H9 (cell line): ENCODE measurements at regions not wholly inside any gene's neighbourhood (a gene's known extent, or its start where the extent isn't known, plus 50 kb on each side); places are given as distances from the start of the nearest gene placed in this dataset.

ENCODE experiments used
- DNase-seq: peaks from one replicate; pipeline ENCODE4 v3.0.0-alpha.2; 2017
- H2AFZ ChIP-seq: one replicate; pipeline ENCODE4 v1.6.1; 2013; ENCODE audit warnings: mild to moderate bottlenecking, low read length, control low read depth, moderate library complexity
- H2AK5ac ChIP-seq: 2 replicates; pipeline ENCODE4 v1.6.1; 2013; ENCODE audit warnings: low read length, control low read depth, mixed read lengths; ENCODE audit not compliant: insufficient read length
- H2BK120ac ChIP-seq: one replicate; pipeline ENCODE4 v1.6.1; 2013; ENCODE audit warnings: low read depth, mild to moderate bottlenecking, low read length, control low read depth, inconsistent platforms; ENCODE audit not compliant: poor library complexity, severe bottlenecking
- H2BK12ac ChIP-seq: 2 replicates; pipeline ENCODE4 v1.6.1; 2013; ENCODE audit warnings: low read length, control low read depth, mixed read lengths, low read depth; ENCODE audit not compliant: insufficient read length
- H2BK15ac ChIP-seq: 2 replicates; pipeline ENCODE4 v1.6.1; 2013; ENCODE audit warnings: low read depth, low read length, control low read depth
- H2BK20ac ChIP-seq: one replicate; pipeline ENCODE4 v1.6.1; 2013; ENCODE audit warnings: low read depth, mild to moderate bottlenecking, low read length, control low read depth, inconsistent platforms; ENCODE audit not compliant: poor library complexity, severe bottlenecking
- H2BK5ac ChIP-seq: 2 replicates; pipeline ENCODE4 v1.6.1; 2013; ENCODE audit warnings: low read length, control low read depth, mixed read lengths; ENCODE audit not compliant: insufficient read length
- H3K14ac ChIP-seq: 2 replicates; pipeline ENCODE4 v1.6.1; 2013; ENCODE audit warnings: low read length, control low read depth; ENCODE audit not compliant: insufficient read depth
- H3K18ac ChIP-seq: 2 replicates; pipeline ENCODE4 v1.6.1; 2013; ENCODE audit warnings: low read depth, mild to moderate bottlenecking, mixed read lengths, low read length, control low read depth; ENCODE audit not compliant: insufficient read length
- H3K23ac ChIP-seq: 2 replicates; pipeline ENCODE4 v1.6.1; 2013; ENCODE audit warnings: low read length, control low read depth, mixed read lengths, low read depth; ENCODE audit not compliant: insufficient read length
- H3K23me2 ChIP-seq: 2 replicates; pipeline ENCODE4 v1.6.1; 2013; ENCODE audit warnings: low read depth, mild to moderate bottlenecking, mixed read lengths, low read length, control low read depth; ENCODE audit not compliant: insufficient read length, poor library complexity, severe bottlenecking
- H3K27ac ChIP-seq: 2 replicates; pipeline ENCODE4 v1.5.1; 2013; ENCODE audit warnings: low read length, control low read depth, mixed read lengths, low read depth; ENCODE audit not compliant: insufficient read length
- H3K27me3 ChIP-seq: 2 replicates; pipeline ENCODE4 v1.6.1; 2013; ENCODE audit warnings: low read length, control low read depth, inconsistent platforms; ENCODE audit not compliant: insufficient read depth
- H3K4ac ChIP-seq: 2 replicates; pipeline ENCODE4 v1.6.1; 2013; ENCODE audit warnings: low read depth, mild to moderate bottlenecking, control low read depth, inconsistent platforms, low read length, moderate library complexity
- H3K4me1 ChIP-seq: 2 replicates; pipeline ENCODE4 v1.6.1; 2013; ENCODE audit warnings: low read length, control low read depth, inconsistent platforms; ENCODE audit not compliant: insufficient read depth
- H3K4me2 ChIP-seq: 2 replicates; pipeline ENCODE4 v1.6.1; 2013; ENCODE audit warnings: low read length, control low read depth, mixed read lengths; ENCODE audit not compliant: insufficient read length, insufficient read depth
- H3K56ac ChIP-seq: 2 replicates; pipeline ENCODE4 v1.6.1; 2013; ENCODE audit warnings: low read depth, mild to moderate bottlenecking, mixed read lengths, low read length, control low read depth; ENCODE audit not compliant: insufficient read length
- H3K79me1 ChIP-seq: 2 replicates; pipeline ENCODE4 v1.6.1; 2013; ENCODE audit warnings: low read depth, mild to moderate bottlenecking, moderate library complexity, low read length, control low read depth, inconsistent platforms; ENCODE audit not compliant: insufficient read depth, poor library complexity, severe bottlenecking
- H3K79me2 ChIP-seq: 2 replicates; pipeline ENCODE4 v1.6.1; 2013; ENCODE audit warnings: low read length, control low read depth, inconsistent platforms; ENCODE audit not compliant: insufficient read depth
- H3K9ac ChIP-seq: 2 replicates; pipeline ENCODE4 v1.6.1; 2013; ENCODE audit warnings: low read length, control low read depth, mixed read lengths; ENCODE audit not compliant: insufficient read length; ENCODE audit errors: extremely low read depth
- H3K9me3 ChIP-seq: one replicate; pipeline ENCODE4 v1.6.1; 2013; ENCODE audit warnings: low read depth, low read length, inconsistent platforms; ENCODE audit not compliant: control insufficient read depth
- H3T11ph ChIP-seq: one replicate; pipeline ENCODE4 v1.6.1; 2013; ENCODE audit warnings: mild to moderate bottlenecking, low read length, control low read depth, inconsistent platforms
- H4K20me1 ChIP-seq: one replicate; pipeline ENCODE4 v1.6.1; 2013; ENCODE audit not compliant: control insufficient read depth, insufficient read length, insufficient read depth
- H4K5ac ChIP-seq: 2 replicates; pipeline ENCODE4 v1.6.1; 2013; ENCODE audit warnings: low read depth, mild to moderate bottlenecking, mixed read lengths, low read length, control low read depth; ENCODE audit not compliant: insufficient read length
- H4K8ac ChIP-seq: replicated peaks from 2 replicates; pipeline ENCODE4 v1.6.1; 2013; ENCODE audit warnings: low read length, control low read depth, mixed read lengths, low read depth; ENCODE audit not compliant: insufficient read length
- H4K91ac ChIP-seq: 2 replicates; pipeline ENCODE4 v1.6.1; 2013; ENCODE audit warnings: low read depth, mild to moderate bottlenecking, moderate library complexity, mixed read lengths, low read length, control low read depth; ENCODE audit not compliant: insufficient read length
- H3K27ac Mint-ChIP-seq, 3 experiments: 2 replicates in 2 of 3; 3 replicates in 1 of 3; pipeline ENCODE4 v1.8.0; 2020 to 2021; ENCODE audit warnings: mixed read lengths in 3 of 3, mild to moderate bottlenecking in 1 of 3, moderate library complexity in 1 of 3
- H3K27me3 Mint-ChIP-seq: 2 replicates; pipeline ENCODE4 v1.8.0; 2021; ENCODE audit warnings: low read depth, mild to moderate bottlenecking, moderate library complexity, mixed read lengths
- H3K36me3 Mint-ChIP-seq, 3 experiments: 2 replicates in 2 of 3; 3 replicates in 1 of 3; pipeline ENCODE4 v1.8.0; 2020 to 2021; ENCODE audit warnings: low read depth in 3 of 3, mixed read lengths in 3 of 3; ENCODE audit not compliant: insufficient read depth in 1 of 3
- H3K4me1 Mint-ChIP-seq, 2 experiments: 2 replicates each; pipeline ENCODE4 v1.8.0; 2020; ENCODE audit warnings: mixed read lengths in 2 of 2
- H3K4me3 Mint-ChIP-seq, 2 experiments: 2 replicates in 1 of 2; 3 replicates in 1 of 2; pipeline ENCODE4 v1.8.0; 2020 to 2021; ENCODE audit warnings: mild to moderate bottlenecking in 2 of 2, mixed read lengths in 2 of 2, moderate library complexity in 1 of 2
- H3K9me3 Mint-ChIP-seq, 2 experiments: 2 replicates in 1 of 2; 3 replicates in 1 of 2; pipeline ENCODE4 v1.8.0; 2020; ENCODE audit warnings: mild to moderate bottlenecking in 2 of 2, mixed read lengths in 2 of 2, moderate library complexity in 1 of 2
- WGBS: extraction: QIAGEN DNeasy Blood & Tissue Kit; methylation state at CpG from one replicate; pipeline ENCODE4 v1.1.7; 2013; ENCODE audit warnings: missing lambda C conversion rate, low lambda C conversion rate, mixed read lengths; ENCODE audit not compliant: insufficient read length; ENCODE audit errors: extremely low coverage; 5-methylcytosine and 5-hydroxymethylcytosine counted together
- TF ChIP-seq, protein P1 (sequence below): fragments of 200-600 bp; sonication (generic); conservative IDR thresholded peaks from 3 replicates; pipeline ENCODE4 v1.8.0; 2021; ENCODE audit warnings: antibody characterized with exemption, mild to moderate bottlenecking

DNA sequence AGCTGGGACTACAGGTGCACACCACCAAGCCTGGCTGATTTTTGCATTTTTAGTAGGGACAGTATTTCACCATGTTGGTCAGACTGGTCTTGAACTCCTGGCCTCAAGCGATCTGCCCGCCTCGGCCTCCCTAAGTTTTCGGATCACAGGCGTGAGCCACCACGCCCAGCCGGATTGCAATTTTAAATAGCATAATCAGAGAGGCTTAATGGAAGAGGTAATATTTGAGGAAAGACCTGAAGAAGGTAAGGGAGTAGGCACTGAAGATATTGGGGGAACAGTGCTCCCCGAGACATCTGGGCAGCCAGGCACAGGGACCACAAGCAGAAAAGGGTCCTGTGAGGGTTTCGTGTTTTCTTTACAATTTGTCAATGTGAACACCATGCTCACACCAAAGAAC, 61.4 kb upstream of the USP6NL start:
- TF ChIP-seq, protein P1, sequence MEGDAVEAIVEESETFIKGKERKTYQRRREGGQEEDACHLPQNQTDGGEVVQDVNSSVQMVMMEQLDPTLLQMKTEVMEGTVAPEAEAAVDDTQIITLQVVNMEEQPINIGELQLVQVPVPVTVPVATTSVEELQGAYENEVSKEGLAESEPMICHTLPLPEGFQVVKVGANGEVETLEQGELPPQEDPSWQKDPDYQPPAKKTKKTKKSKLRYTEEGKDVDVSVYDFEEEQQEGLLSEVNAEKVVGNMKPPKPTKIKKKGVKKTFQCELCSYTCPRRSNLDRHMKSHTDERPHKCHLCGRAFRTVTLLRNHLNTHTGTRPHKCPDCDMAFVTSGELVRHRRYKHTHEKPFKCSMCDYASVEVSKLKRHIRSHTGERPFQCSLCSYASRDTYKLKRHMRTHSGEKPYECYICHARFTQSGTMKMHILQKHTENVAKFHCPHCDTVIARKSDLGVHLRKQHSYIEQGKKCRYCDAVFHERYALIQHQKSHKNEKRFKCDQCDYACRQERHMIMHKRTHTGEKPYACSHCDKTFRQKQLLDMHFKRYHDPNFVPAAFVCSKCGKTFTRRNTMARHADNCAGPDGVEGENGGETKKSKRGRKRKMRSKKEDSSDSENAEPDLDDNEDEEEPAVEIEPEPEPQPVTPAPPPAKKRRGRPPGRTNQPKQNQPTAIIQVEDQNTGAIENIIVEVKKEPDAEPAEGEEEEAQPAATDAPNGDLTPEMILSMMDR, result no peak
- H4K8ac ChIP-seq, result no peak overlapping the region
- no CpG with 5 or more reads among the region's 9 CpGs for WGBS

More for the DNA sequence above, 61.4 kb upstream of the USP6NL start:
- Histone ChIP-seq H3K56ac (no peak overlapping the region), H2BK5ac (no peak overlapping the region), H2AFZ (no peak overlapping the region), H3K9me3 (no peaks in the 10 kb centered on the region), H3K4me1 (no peaks in the 10 kb centered on the region), H3K4me2 (no peak overlapping the region), H4K91ac (no peak overlapping the region), H3K27ac (no peak overlapping the region), H4K20me1 (no peaks in the 10 kb centered on the region), H3T11ph (no peak overlapping the region), H4K5ac (no peak overlapping the region), H3K79me2 (no peaks in the 10 kb centered on the region), H2AK5ac (no peak overlapping the region), H3K23ac (no peak overlapping the region), H2BK12ac (no peak overlapping the region), H3K27me3 (no peaks in the 10 kb centered on the region), H3K9ac (no peak overlapping the region), H2BK120ac (no peak overlapping the region), H3K23me2 (no peaks in the 10 kb centered on the region), H2BK15ac (no peak overlapping the region), H3K79me1 (no peaks in the 10 kb centered on the region), H2BK20ac (no peak overlapping the region), H3K14ac (no peak overlapping the region), H3K4ac (no peak overlapping the region), H3K18ac (no peak overlapping the region)
- Mint-ChIP-seq H3K9me3 (no peaks in the 10 kb centered on the region), H3K27ac (no peak overlapping the region), H3K27me3 (no peaks in the 10 kb centered on the region; the same call in 1 of the 2 replicates), H3K4me3 (no peak overlapping the region; a peak in 1 of 5 replicates), H3K36me3 (no peaks in the 10 kb centered on the region), H3K4me1 (peaks cover 0 to 6% of the 10 kb centered on the region in 2 experiments; a peak in 3 of 4 replicates)
- DNase-seq, result no peak
